HG02678 (cell line): ENCODE measurements at regions not wholly inside any gene's neighbourhood (a gene's known extent, or its start where the extent isn't known, plus 50 kb on each side); places are given as distances from the start of the nearest gene placed in this dataset.

Source experiments
- ATAC-seq: cut with Tn5 transposase; IDR thresholded peaks from one replicate; pipeline ENCODE4 v1.9.1; 2021; ENCODE audit warnings: mild to moderate bottlenecking, moderate library complexity; ENCODE audit not compliant: unreplicated experiment

- ATAC-seq, result no peak
These were observed 234.8 kb downstream of the NR2F2 start for GRCh38 chr15:96565266-96565665.

DNA sequence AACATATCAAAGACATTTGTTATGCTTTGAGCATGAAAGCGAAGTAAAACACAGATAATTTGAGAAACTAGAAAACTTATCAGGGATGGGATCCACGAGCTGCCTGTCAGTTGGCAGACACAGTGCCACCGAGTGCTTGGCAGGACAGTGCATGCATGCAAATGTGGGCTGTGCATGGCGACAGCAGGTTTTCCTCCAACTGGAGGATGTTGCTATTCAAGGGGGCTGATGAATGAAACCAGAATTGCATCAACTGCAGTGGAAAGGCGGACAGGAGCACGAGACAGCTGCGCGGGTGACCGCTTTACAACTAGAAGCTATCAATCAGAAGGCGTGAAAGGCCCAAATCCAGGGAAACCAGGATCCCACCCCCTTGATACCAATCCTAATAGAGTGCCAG is 244.3 kb downstream of the NR2F2 start:
- no peak for ATAC-seq

DNA sequence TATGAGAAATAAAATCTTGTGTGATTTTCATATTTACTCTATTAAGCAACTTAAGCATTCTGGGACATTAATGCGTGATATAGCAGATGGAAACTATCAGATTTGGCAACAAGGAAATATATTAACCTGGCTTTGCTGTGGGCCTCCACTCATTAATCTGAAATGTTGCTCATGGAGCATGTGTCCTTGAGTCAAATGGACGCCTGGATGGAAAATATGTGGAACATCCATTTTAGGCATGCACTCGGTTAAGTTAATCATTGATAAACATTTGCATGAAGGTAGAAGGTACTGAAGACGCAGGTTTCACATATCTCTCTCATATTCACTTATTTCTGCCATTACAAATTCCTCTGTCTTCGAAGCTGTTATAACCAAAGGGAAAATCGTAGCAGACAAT is 246.1 kb downstream of the NR2F2 start:
- no peak for ATAC-seq

DNA sequence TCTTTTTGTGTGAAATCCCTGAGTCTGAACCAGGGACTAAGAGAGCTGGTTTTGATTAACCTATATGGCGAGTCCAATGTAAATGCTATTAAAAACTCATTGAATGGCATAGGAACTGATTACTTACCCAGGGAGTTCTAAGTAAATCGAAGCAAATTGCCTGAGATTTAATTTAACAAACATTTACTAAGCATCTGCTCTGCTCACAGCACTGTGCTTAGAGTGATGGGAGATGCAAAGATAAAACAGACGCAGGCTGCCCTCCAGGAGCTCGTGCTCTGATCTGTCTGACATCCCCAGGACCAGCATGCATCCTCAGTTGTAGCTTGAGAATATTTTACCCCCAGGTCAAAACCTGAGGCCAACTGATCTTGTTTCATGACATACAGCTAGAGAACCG is 247.9 kb downstream of the NR2F2 start:
- ATAC-seq, result no peak

DNA sequence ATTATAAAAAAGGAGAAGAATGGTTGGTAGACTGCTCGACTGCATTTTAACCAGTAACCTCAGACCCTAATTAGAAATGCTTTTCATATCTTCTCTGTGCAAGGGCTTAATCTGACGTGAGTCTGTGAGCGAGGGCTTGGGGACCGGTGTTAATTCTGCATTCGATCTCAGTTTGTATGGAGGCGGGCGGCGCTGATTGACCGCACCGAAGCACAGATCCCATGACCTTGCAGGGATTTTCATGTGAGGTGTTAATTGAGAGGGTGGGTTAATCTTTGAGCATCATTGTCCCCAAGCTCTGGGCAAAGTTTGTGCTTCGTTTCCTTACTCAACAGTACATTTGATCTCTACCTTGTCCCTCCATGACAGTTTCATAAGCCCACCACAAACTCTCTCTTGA is 250.9 kb downstream of the NR2F2 start:
- ATAC-seq, result no peak

- ATAC-seq, result no peak
These were observed 252.0 kb downstream of the NR2F2 start for GRCh38 chr15:96582473-96582872.

DNA sequence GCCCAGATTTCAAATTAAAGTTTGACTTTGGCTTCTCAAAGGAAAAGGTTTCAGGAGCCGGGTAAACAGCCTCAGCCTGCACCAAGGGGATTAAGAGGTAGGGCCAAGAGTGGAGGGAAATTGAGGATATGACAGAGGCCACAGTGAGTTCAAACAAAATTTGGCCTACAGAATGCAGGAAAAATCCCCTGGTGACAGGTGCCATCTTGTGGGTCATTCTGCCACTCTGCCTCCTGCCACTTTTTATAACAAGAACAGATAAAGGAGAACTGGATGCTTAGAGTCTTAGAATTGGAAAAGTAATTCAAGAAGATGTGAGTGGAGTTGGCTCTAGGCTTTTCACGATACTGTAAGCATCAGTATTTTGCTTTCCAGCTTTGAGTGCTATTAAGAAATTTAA is 253.2 kb downstream of the NR2F2 start:
- ATAC-seq, result no peak

DNA sequence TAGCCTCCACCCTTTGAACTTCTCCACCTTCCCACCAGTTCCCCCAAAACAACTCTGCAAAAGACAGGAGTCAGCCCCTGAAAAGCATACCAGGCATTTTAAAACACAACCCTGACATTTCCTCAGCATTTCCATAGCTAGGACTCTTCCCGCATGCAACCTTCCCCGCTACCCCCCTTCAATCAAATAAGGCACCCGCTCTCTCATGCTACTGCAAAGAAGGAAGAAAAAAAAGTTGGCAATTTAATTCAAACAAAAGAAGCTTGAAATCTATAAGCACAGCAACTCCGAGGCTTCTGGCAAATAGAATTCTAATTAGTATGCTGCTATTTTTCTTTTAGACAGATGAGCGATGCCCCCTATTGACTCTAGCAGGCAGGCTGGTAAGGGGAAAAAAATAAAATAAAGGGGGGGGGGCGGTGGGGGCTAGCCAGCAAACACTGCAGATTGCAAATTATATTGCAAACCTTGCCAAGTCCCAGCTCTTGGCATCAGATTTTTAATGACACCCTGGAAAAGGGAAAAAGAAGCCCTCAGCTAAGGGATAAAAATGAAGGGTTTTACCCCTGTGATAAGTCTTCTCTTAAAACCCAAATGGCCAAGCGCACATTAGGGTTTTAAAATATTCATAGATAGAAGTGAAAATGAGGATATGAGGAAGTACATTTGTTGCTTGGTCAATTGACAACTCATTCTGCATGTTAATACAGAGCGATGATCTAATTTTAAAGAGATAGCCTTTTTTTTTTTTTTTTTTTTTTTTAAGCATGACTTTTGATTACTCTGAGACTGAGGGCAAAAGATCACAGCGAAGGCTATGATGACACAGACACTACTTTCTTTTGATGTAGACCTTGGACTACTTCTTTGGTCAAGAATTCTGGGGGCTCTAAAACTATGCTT is 255.2 kb downstream of the NR2F2 start:
- ATAC-seq, result no peak

DNA sequence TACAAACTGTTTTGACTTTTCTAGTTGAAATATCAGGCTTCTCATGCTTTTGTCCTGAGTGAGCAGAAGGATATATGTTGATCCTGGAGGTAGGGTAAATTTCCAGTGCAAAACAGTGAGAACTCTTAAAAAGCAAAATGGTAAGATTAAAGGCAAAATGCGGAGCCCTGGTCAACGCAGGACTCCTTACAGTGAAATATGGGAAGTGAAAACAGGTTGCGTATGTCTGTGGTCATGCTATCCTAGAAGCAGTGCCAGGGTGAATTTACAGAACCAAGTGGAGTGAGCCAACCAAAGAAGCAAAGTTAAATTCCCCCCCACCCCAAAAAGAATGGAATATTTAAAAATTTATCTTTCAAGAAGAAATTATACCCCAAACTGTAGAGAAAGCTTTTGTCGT is 256.4 kb downstream of the NR2F2 start:
- ATAC-seq, result no peak

GRCh38 chr15:96589864-96590263 is 259.4 kb downstream of the NR2F2 start:
- ATAC-seq, result no peak

DNA sequence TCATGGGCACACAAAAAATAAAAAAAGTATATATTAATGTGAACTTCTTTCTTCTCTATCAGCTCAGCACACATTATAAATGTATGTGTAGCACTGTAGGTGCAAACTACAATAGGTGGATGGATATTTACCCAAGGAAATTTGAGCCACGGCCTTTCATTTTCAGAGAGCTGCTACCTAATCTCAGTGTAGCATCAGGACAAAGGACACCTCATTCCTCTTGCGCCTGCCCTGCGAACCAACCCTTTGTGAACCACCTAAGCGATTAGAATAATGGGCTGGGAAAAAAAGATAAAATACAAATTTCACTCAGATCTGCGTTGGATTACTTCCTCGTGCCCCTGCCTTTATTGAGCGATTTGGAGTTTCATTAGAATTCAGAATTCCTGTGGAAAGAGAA is 263.2 kb downstream of the NR2F2 start:
- no peak for ATAC-seq

GRCh38 chr15:96595951-96596350 is 265.5 kb downstream of the NR2F2 start:
- no peak for ATAC-seq

GRCh38 chr15:96598514-96598913 is 268.0 kb downstream of the NR2F2 start:
- no peak for ATAC-seq

DNA sequence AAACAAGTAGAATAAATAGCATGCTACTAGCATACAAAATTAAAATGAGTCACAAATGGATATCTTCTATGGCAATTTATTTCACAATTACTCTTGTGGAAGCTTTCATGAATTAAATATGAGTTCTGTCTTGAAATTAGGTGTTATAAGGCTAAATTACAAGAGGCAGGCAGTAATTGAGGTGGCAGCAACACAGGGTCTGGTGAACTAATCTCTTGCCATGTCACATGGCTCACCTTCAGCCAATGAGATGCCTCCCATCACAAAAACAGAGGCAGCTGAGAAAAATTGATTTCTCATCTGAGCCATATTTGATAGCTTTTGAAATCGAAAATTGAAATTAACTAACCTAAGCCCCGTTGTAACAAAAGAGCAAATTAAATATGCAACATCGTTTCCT is 268.8 kb downstream of the NR2F2 start:
- no peak for ATAC-seq

DNA sequence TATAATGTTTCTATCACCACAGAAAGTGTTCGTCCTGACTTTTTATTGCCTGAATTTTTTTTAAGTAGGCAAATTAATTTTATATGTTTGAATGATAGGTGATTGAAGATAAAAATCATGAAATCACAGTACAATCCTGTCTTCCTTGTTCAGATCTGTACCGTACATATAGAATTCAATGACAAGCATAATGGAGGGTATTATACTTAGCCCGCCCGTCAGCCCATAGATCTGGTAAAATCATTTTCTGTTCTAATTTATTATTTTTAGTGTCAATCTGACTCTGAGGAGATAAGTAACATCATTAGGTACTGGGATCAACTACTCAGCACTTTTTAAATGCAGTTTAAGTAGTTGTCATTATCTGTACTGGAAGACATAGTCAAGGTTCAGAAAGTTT is 269.9 kb downstream of the NR2F2 start:
- ATAC-seq, result no peak

- ATAC-seq, result no peak
These were observed 276.1 kb downstream of the NR2F2 start for GRCh38 chr15:96606617-96607016.

- ATAC-seq, result no peak
These were observed 280.3 kb downstream of the NR2F2 start for GRCh38 chr15:96610757-96611156.

DNA sequence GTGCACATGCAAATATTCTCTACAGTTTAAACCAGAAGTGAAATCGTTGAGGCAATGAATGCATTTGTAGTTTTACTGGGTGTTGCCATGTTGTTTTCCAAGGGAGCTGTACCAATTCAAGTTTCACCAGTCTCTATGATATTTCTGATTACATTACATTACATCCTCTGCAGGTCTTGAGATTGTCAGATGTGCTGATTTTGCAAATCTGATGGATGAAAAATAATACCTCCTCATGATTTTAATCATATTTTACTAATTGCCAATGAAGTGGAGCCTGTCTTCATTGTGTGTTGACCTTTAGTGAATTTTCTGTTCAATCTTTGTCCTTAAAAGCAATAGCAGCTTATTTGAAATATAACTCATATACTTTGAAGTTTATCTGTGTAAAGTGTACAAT is 282.4 kb downstream of the NR2F2 start:
- ATAC-seq, result no peak

DNA sequence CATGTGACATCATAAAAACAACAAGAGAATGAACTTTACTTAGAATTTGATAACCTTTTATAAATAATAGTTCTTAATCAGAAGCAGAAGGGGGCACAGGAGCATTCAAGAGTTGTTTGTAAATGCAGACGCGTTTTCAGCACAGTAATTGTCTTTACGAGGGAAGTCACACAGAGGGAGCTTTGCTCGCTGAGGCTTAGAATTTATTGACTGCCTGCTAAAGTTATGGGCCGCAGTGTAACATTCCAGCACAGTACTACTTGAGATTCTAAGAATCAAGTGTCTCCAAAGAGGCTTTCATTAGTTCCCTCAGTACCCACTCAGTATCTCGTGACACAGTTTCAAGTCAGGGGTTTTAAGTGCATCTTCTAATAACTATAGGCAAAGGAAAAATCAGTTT is 288.7 kb downstream of the NR2F2 start:
- ATAC-seq, result no peak

DNA sequence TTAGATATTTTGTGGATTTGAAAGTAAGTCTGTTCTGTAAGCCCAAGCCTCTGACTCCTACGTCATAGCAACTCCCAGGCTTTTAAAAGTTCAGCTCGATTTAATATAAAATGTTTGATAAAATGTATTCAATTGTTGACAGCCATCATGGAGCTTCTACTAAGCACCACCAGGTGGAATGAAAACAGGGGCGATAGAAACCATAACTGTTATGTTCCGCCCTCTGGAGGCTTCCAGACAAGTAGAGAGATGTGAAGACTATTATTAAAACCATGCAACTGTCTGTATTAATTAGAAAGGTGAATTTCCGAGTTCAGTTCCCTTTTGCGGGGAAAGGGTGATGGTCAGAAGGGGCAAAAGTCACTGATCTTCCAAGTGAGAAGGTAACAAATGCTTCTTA is 292.2 kb downstream of the NR2F2 start:
- ATAC-seq, result no peak

DNA sequence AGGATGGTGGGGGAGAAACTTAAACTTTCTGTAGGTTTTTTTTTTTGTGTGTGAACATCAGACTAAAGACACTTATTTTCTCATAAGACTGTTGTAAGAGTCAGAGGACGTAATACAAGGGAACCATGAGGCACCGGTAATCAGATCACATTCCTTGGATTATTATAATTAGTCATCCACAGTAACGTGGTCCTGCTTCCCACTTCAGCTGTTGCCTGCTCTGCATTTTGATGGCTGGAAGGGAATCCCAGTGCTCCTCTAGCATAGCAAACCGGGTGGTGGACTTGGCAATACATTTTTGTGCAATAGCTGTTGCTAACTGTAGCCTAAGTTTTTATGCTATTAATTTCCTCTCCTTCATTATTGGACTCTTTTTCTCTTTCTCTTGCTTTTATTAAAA is 294.8 kb downstream of the NR2F2 start:
- no peak for ATAC-seq

GRCh38 chr15:96627031-96627568 is 296.6 kb downstream of the NR2F2 start:
- no peak for ATAC-seq

DNA sequence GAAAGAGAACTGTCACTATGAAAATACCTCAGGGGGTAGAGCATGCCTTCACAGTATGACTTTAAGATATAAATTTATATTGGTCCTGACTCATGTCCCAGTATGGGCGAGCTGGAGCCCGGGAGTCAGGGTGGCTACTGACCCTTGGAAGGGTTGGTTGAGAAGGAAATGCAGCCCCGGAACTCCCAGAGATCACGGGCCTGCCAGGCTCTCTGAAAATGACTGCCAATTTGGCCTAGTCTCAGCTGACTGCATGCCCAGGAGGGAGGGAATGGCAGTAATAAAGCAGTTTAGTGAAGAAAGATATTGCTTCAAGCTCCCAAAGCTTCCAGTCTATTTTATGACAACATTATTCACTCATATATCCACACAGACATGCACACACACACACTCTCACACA is 299.0 kb downstream of the NR2F2 start:
- no peak for ATAC-seq
